ENCODE measurements at regions not wholly inside any gene's neighbourhood (a gene's known extent, or its start where the extent isn't known, plus 50 kb on each side); places are given as distances from the start of the nearest gene placed in this dataset.

DNA sequence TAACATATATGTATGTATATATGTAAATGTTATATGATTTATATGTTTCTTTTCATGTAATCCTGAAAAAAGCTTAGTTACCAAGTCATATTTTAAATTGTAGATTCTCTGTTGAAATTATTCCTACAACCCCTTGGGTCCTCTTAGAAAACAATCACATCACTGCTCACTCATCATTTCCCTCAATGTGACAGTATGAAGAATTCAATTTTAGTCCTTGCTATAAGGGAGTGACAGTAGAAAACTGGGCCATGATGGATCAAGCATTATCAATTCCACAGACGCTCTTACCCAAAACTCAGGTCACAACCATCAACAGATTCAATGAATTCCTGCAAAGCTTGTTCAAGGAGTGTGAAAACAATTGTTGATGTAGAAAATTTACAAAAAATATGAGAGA, 1389.5 kb upstream of the ACVR2A start:
- no peak for TF ChIP-seq EZH2 (IDR thresholded peaks at IDR 0.05; ENCODE audit: borderline replicate concordance, insufficient read depth, low read depth, low read length, poor library complexity, severe bottlenecking)
- TF ChIP-seq, protein P1, sequence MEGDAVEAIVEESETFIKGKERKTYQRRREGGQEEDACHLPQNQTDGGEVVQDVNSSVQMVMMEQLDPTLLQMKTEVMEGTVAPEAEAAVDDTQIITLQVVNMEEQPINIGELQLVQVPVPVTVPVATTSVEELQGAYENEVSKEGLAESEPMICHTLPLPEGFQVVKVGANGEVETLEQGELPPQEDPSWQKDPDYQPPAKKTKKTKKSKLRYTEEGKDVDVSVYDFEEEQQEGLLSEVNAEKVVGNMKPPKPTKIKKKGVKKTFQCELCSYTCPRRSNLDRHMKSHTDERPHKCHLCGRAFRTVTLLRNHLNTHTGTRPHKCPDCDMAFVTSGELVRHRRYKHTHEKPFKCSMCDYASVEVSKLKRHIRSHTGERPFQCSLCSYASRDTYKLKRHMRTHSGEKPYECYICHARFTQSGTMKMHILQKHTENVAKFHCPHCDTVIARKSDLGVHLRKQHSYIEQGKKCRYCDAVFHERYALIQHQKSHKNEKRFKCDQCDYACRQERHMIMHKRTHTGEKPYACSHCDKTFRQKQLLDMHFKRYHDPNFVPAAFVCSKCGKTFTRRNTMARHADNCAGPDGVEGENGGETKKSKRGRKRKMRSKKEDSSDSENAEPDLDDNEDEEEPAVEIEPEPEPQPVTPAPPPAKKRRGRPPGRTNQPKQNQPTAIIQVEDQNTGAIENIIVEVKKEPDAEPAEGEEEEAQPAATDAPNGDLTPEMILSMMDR (IDR thresholded peaks at IDR 0.05) = no peak
